ENCODE measurements at regions not wholly inside any gene's neighbourhood (a gene's known extent, or its start where the extent isn't known, plus 50 kb on each side); places are given as distances from the start of the nearest gene placed in this dataset.

GRCh38 chr5:28324174-28324573, 1285.8 kb upstream of the CDH9 start:
- TF ChIP-seq MYC (IDR thresholded peaks at IDR 0.05; ENCODE audit: low read depth, low read length) (no peak), EZH2 (IDR thresholded peaks at IDR 0.05; ENCODE audit: borderline replicate concordance, low read depth, low read length, severe bottlenecking) (no peak)

All from endothelial cell of umbilical vein (primary cell).